K562 (cell line): ENCODE measurements at regions not wholly inside any gene's neighbourhood (a gene's known extent, or its start where the extent isn't known, plus 50 kb on each side); places are given as distances from the start of the nearest gene placed in this dataset.

ENCODE experiments used
- ATAC-seq: fragments of 200-7000 bp; cut with Tn5 transposase; 3 replicates; pipeline ENCODE4 v1.9.1; 2020; ENCODE audit warnings: moderate library complexity
- BruUV-seq: library from RNA; stranded (reverse); fragments of 400-500 nt; replicated peaks from 2 replicates; lab custom pipeline; 2021; lab: Mats Ljungman, UMichigan
- CTCF ChIA-PET: fragments of 300-600 bp; formaldehyde crosslinking; extraction: SDS; loops from one replicate; lab custom pipeline; 2021; ENCODE audit warnings: low intra/inter-chr PET ratio; lab: Yijun Ruan, JAX
- POLR2A ChIA-PET: fragments of 300-600, 350-650 bp; sonication (Branson Sonifier 250); formaldehyde crosslinking; extraction: SDS; loops from one replicate; lab custom pipeline; 2021; ENCODE audit warnings: antibody characterized with exemption, inconsistent platforms; lab: Yijun Ruan, JAX
- DNase-seq, 4 experiments: peaks; one replicate each; pipeline versions ENCODE4 v3.0.0 to v3.0.0-alpha.2; 2011 to 2018; ENCODE audit warnings: low spot score in 3 of 4, mixed read lengths in 3 of 4; ENCODE audit errors: extremely low read depth in 1 of 4
- FAIRE-seq: peaks from 2 replicates; lab custom pipeline; 2011; peaks lifted over from hg19 to GRCh38; lab: Jason Lieb, UNC
- H2AFZ ChIP-seq: 2 replicates; pipeline ENCODE4 v1.6.0; 2011; ENCODE audit warnings: low read depth, low read length, control low read depth, inconsistent platforms
- H3K27ac ChIP-seq: fragments of 200-600 bp; 3 replicates; pipeline ENCODE4 v1.8.0; 2011; ENCODE audit warnings: low read depth, mild to moderate bottlenecking, control low read depth, inconsistent platforms, low read length, moderate library complexity, mixed read lengths; ENCODE audit errors: extremely low read depth
- H3K27me3 ChIP-seq, 2 experiments: fragments of 300-600 bp in 1 of 2; 2 replicates in 1 of 2; 3 replicates in 1 of 2; pipeline versions ENCODE4 v1.6.0 to v1.8.0; 2011; ENCODE audit warnings: inconsistent platforms in 2 of 2, low read length in 2 of 2, mild to moderate bottlenecking in 1 of 2, mixed read lengths in 1 of 2, moderate library complexity in 1 of 2; ENCODE audit not compliant: control insufficient read depth in 2 of 2, insufficient read depth in 2 of 2
- H3K36me3 ChIP-seq: fragments of 300-600 bp; 3 replicates; pipeline ENCODE4 v1.8.0; 2011; ENCODE audit warnings: mild to moderate bottlenecking, low read length, inconsistent platforms; ENCODE audit not compliant: control insufficient read depth, insufficient read depth
- H3K4me1 ChIP-seq, 2 experiments: fragments of 200-600 bp in 1 of 2; replicated peaks in 1 of 2; 2 replicates in 1 of 2; 3 replicates in 1 of 2; pipeline versions ENCODE4 v1.5.1 to v1.8.0; 2011; ENCODE audit warnings: inconsistent platforms in 2 of 2, low read length in 2 of 2, mild to moderate bottlenecking in 1 of 2, mixed read lengths in 1 of 2, moderate library complexity in 1 of 2; ENCODE audit not compliant: control insufficient read depth in 2 of 2, insufficient read depth in 2 of 2
- H3K4me2 ChIP-seq: 2 replicates; pipeline ENCODE4 v1.6.1; 2011; ENCODE audit warnings: low read length, control low read depth, inconsistent platforms, mixed read lengths; ENCODE audit not compliant: insufficient read depth
- H3K4me3 ChIP-seq: fragments of 200-600 bp; sonication (generic), shearing (Covaris generic); 2 replicates; pipeline ENCODE4 v1.5.1; 2016; ENCODE audit warnings: control low read depth, inconsistent platforms
- H3K79me2 ChIP-seq: fragments of 200-600 bp; 3 replicates; pipeline ENCODE4 v1.8.0; 2011; ENCODE audit warnings: low read length, inconsistent platforms; ENCODE audit not compliant: control insufficient read depth, insufficient read depth
- H3K9ac ChIP-seq, 2 experiments: 2 replicates each; pipeline versions ENCODE4 v1.6.0 to v1.6.1; 2011; ENCODE audit warnings: low read depth in 2 of 2, low read length in 2 of 2, control low read depth in 1 of 2, inconsistent platforms in 1 of 2, mild to moderate bottlenecking in 1 of 2, mixed read lengths in 1 of 2; ENCODE audit not compliant: insufficient read depth in 1 of 2
- H3K9me1 ChIP-seq: one replicate; pipeline ENCODE4 v1.6.0; 2011; ENCODE audit warnings: inconsistent platforms, mild to moderate bottlenecking, low read length, moderate library complexity; ENCODE audit not compliant: control insufficient read depth, insufficient read depth
- H3K9me3 ChIP-seq: replicated peaks from 2 replicates; pipeline ENCODE4 v1.5.1; 2011; ENCODE audit warnings: low read depth, low read length, inconsistent platforms; ENCODE audit not compliant: control insufficient read depth, insufficient read depth
- H4K20me1 ChIP-seq: replicated peaks from 2 replicates; pipeline ENCODE4 v1.6.1; 2011; ENCODE audit warnings: low read length, inconsistent platforms, mixed read lengths; ENCODE audit not compliant: control insufficient read depth, insufficient read depth
- AFF4 ChIP-seq: sonication (generic); formaldehyde crosslinking; IDR thresholded peaks from 2 replicates; pipeline ENCODE4 v1.8.0; 2023; ENCODE audit warnings: mild to moderate bottlenecking, missing genetic modification reagents
- ATF7 ChIP-seq: fragments of 450-650 bp; IDR thresholded peaks from 2 replicates; pipeline ENCODE4 v1.7.1; 2014; ENCODE audit warnings: mild to moderate bottlenecking, moderate library complexity
- CBFA2T2 ChIP-seq: fragments of 450-650 bp; conservative IDR thresholded peaks from 2 replicates; pipeline ENCODE4 v1.6.1; 2017; ENCODE audit warnings: mild to moderate bottlenecking
- CBX5 ChIP-seq: IDR thresholded peaks from 2 replicates; pipeline ENCODE4 v1.6.1; 2014; ENCODE audit warnings: low read depth, borderline replicate concordance
- DACH1 ChIP-seq: fragments of 450-650 bp; IDR thresholded peaks from 2 replicates; pipeline ENCODE4 v1.6.1; 2018; ENCODE audit not compliant: partially characterized antibody
- E2F5 ChIP-seq: sonication (generic); formaldehyde crosslinking; IDR thresholded peaks from 2 replicates; pipeline ENCODE4 v1.8.0; 2022; ENCODE audit warnings: mild to moderate bottlenecking, missing genetic modification reagents
- HNRNPUL1 ChIP-seq: fragments of 200-400 bp; formaldehyde crosslinking; IDR thresholded peaks from 2 replicates; pipeline ENCODE4 v1.6.1; 2017; ENCODE audit warnings: low read length
- SETDB1 ChIP-seq: IDR thresholded peaks from one replicate; pipeline ENCODE4 v1.6.1; 2012; ENCODE audit warnings: low read length, control low read depth, inconsistent platforms
- XRCC5 ChIP-seq: fragments of 200-400 bp; formaldehyde crosslinking; IDR thresholded peaks from 2 replicates; pipeline ENCODE4 v1.6.1; 2017; ENCODE audit warnings: low read depth, mild to moderate bottlenecking, low read length
- ZFX ChIP-seq: sonication (generic); formaldehyde crosslinking; IDR thresholded peaks from 2 replicates; pipeline ENCODE4 v1.8.0; 2022; ENCODE audit warnings: mild to moderate bottlenecking, missing genetic modification reagents, moderate library complexity
- ZKSCAN8 ChIP-seq: fragments of 200-800 bp; sonication (Bioruptor generic); IDR thresholded peaks from 2 replicates; pipeline ENCODE4 v1.6.1; 2016; ENCODE audit warnings: missing genetic modification characterization, missing compliant biosample characterization
- ZNF239 ChIP-seq: fragments of 250-450 bp; sonication (Bioruptor Pico); IDR thresholded peaks from 2 replicates; pipeline ENCODE4 v1.4.0; 2020; ENCODE audit warnings: mild to moderate bottlenecking
- ZNF644 ChIP-seq: fragments of 200-800 bp; sonication (Bioruptor generic); IDR thresholded peaks from 2 replicates; pipeline ENCODE4 v1.6.1; 2016; ENCODE audit warnings: low read depth, missing genetic modification characterization, missing compliant biosample characterization
- ZNF695 ChIP-seq: fragments of 450-650 bp; formaldehyde crosslinking; IDR thresholded peaks from 2 replicates; pipeline ENCODE4 v1.4.0; 2020; ENCODE audit warnings: mild to moderate bottlenecking, moderate library complexity
- WGBS: fragments of 100-300 bp; shearing (Covaris generic); methylation state at CpG from one replicate; pipeline ENCODE4 v1.1.6; 2016; ENCODE audit warnings: low coverage, mixed read lengths; ENCODE audit not compliant: insufficient coverage; ENCODE audit errors: missing lambda C conversion rate; 5-methylcytosine and 5-hydroxymethylcytosine counted together
- in situ Hi-C: fragments of 300-500 bp; cut with MboI; formaldehyde crosslinking; loops from 4 replicates; pipeline ENCODE4 v1.15.0; 2018; ENCODE audit warnings: inconsistent platforms, mixed read lengths
- intact Hi-C: fragments of 100-400 bp; cut with micrococcal nuclease; formaldehyde crosslinking; loops from 2 replicates; pipeline ENCODE4 v1.14.2; 2022
- TF ChIP-seq, protein P1 (sequence below): fragments of 150-350 bp; conservative IDR thresholded peaks from 2 replicates; pipeline ENCODE4 v1.6.1; 2014; ENCODE audit warnings: low read length
- TF ChIP-seq, protein P2 (sequence below): fragments of 250-450 bp; sonication (Bioruptor Pico); IDR thresholded peaks from 2 replicates; pipeline ENCODE4 v1.8.0; 2021; ENCODE audit warnings: borderline replicate concordance, mild to moderate bottlenecking, moderate library complexity; ENCODE audit not compliant: poor library complexity, severe bottlenecking

- TF ChIP-seq, protein P1, sequence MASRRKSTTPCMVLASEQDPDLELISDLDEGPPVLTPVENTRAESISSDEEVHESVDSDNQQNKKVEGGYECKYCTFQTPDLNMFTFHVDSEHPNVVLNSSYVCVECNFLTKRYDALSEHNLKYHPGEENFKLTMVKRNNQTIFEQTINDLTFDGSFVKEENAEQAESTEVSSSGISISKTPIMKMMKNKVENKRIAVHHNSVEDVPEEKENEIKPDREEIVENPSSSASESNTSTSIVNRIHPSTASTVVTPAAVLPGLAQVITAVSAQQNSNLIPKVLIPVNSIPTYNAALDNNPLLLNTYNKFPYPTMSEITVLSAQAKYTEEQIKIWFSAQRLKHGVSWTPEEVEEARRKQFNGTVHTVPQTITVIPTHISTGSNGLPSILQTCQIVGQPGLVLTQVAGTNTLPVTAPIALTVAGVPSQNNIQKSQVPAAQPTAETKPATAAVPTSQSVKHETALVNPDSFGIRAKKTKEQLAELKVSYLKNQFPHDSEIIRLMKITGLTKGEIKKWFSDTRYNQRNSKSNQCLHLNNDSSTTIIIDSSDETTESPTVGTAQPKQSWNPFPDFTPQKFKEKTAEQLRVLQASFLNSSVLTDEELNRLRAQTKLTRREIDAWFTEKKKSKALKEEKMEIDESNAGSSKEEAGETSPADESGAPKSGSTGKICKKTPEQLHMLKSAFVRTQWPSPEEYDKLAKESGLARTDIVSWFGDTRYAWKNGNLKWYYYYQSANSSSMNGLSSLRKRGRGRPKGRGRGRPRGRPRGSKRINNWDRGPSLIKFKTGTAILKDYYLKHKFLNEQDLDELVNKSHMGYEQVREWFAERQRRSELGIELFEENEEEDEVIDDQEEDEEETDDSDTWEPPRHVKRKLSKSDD, result no peak
- TF ChIP-seq ZFX (CRISPR knock-in tag) (no peak), XRCC5 (no peak)
These were observed 315.5 kb upstream of the BOD1L1 start (continued) for GRCh38 chr4:13942977-13943376.

GRCh38 chr4:13944095-13944511, 316.6 kb upstream of the BOD1L1 start:
- Histone ChIP-seq H3K27ac (no peak overlapping the region), H3K79me2 (no peaks in the 10 kb centered on the region), H3K4me2 (no peak overlapping the region), H3K9me1 (no peaks in the 10 kb centered on the region), H4K20me1 (no peaks in the 10 kb centered on the region), H3K27me3 (no peaks in the 10 kb centered on the region), H3K9me3 (no peaks in the 10 kb centered on the region), H2AFZ (no peak overlapping the region), H3K9ac (no peak overlapping the region), H3K4me1 (no peaks in the 10 kb centered on the region), H3K36me3 (no peaks in the 10 kb centered on the region), H3K4me3 (no peak overlapping the region)
- FAIRE-seq (no peak), DNase-seq (no peak), ATAC-seq (no peak)
- WGBS, result 0% methylated on average over 10 of the region's 10 CpGs
- in situ Hi-C loops (no loop called here), intact Hi-C loops (no loop called here)
- CTCF ChIA-PET, result no interaction called here
- POLR2A ChIA-PET, result no interaction called here
- no TSS peak for BruUV-seq
- TF ChIP-seq E2F5 (no peak), ZNF644 (no peak), ATF7 (no peak), ZNF239 (CRISPR knock-in tag) (no peak), HNRNPUL1 (no peak), ZNF695 (no peak), DACH1 (no peak), CBFA2T2 (no peak), SETDB1 (no peak), CBX5 (no peak), ZKSCAN8 (CRISPR knock-in tag) (no peak), AFF4 (CRISPR knock-in tag) (no peak)
- TF ChIP-seq, protein P2, sequence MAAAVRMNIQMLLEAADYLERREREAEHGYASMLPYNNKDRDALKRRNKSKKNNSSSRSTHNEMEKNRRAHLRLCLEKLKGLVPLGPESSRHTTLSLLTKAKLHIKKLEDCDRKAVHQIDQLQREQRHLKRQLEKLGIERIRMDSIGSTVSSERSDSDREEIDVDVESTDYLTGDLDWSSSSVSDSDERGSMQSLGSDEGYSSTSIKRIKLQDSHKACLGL, result no peak
